WERI-Rb-1 (cell line): ENCODE measurements at regions not wholly inside any gene's neighbourhood (a gene's known extent, or its start where the extent isn't known, plus 50 kb on each side); places are given as distances from the start of the nearest gene placed in this dataset.

Source experiments
- DNase-seq: peaks from one replicate; pipeline ENCODE4 v3.0.0-alpha.2; 2020
- H3K27ac ChIP-seq: fragments of 250-450 bp; sonication (Bioruptor Pico); 2 replicates; pipeline ENCODE4 v1.5.1; 2020; ENCODE audit warnings: mild to moderate bottlenecking, moderate library complexity
- H3K27me3 ChIP-seq: fragments of 250-450 bp; sonication (Bioruptor Pico); 2 replicates; pipeline ENCODE4 v1.5.1; 2021; ENCODE audit warnings: mild to moderate bottlenecking, low read depth, moderate library complexity; ENCODE audit not compliant: insufficient read depth, severe bottlenecking
- H3K36me3 ChIP-seq: fragments of 250-450 bp; sonication (Bioruptor Pico); 2 replicates; pipeline ENCODE4 v1.5.1; 2020; ENCODE audit warnings: mild to moderate bottlenecking, moderate library complexity
- H3K4me3 ChIP-seq: 2 replicates; pipeline ENCODE4 v1.5.1; 2011; ENCODE audit warnings: low read depth, mild to moderate bottlenecking, control low read depth, low read length
- H3K9me3 ChIP-seq: fragments of 250-450 bp; sonication (Bioruptor Pico); 2 replicates; pipeline ENCODE4 v1.5.1; 2021; ENCODE audit warnings: mild to moderate bottlenecking, moderate library complexity; ENCODE audit not compliant: severe bottlenecking
- CTCF ChIP-seq: IDR thresholded peaks from 2 replicates; pipeline ENCODE4 v1.5.1; 2011; ENCODE audit warnings: low read depth, mild to moderate bottlenecking, control low read depth, inconsistent platforms, low read length

- Histone ChIP-seq H3K27ac (no peak overlapping the region), H3K36me3 (no peaks in the 10 kb centered on the region), H3K9me3 (no peaks in the 10 kb centered on the region), H3K4me3 (no peak overlapping the region), H3K27me3 (peaks cover 4% of the 10 kb centered on the region)
- no peak for TF ChIP-seq CTCF
- no peak for DNase-seq
These were observed 214.2 kb upstream of the NPY start for GRCh38 chr7:24069751-24070150.

DNA sequence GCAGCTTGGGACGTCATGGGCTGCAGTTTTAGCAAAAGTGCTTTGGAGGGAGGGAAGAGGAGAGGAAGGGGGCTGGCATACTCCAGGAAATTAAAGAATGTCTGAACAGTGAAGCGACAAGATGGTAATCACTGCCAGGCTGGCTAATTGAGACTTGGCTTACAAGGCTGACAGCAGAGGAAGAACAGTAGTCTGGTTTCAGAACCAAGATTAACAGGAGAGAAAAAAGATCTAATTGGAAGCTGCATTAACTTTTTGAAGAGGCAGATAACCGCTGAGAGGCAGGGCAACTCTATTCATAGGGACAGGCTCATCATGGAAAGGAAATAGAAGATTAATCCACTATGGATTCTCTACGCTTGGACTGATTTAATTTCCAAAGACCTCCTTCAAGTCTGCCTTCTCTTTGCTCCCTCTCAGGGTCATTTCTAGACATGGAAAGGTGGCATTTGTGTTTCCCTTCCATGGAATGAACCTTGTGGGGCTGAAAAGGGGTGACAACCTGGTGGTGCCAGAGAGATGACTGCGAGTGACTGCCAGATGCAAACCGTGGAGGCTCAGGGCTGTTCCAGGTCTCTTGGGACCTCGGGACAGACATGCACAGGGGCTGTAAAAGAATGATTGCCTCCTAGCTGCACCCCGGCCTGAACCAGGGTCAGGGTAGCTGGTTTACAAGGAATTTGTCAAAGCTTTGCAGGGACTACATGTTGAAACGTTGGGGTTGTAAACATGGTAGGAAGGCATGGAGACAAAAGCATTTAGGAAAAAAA, 210.2 kb upstream of the NPY start:
- peaks cover 6% of the 10 kb centered on the region for H3K27me3 ChIP-seq
- no peak overlapping the region for H3K4me3 ChIP-seq
- no peak for DNase-seq
- no peaks in the 10 kb centered on the region for H3K36me3 ChIP-seq
- no peak overlapping the region for H3K27ac ChIP-seq
- H3K9me3 ChIP-seq, result no peaks in the 10 kb centered on the region
- no peak for TF ChIP-seq CTCF

DNA sequence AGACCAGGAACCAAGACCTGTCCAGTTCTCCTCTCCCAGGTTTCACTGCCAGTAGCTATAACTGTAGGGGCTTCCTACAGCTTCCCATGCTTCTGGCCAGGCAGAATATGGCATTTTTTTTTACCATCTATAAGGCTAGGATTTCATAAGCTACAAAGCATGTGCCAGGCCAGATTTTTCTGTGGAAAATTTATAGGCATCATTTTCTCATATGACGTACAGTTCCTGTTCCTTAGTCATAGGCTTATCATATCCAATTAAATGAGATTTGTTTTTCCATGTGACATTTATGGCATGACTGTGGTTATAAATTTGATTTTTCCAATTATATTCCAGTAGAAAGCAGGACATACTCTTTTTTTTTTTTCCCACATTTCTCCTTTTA, 208.6 kb upstream of the NPY start:
- Histone ChIP-seq H3K4me3 (no peak overlapping the region), H3K27ac (no peak overlapping the region)
- DNase-seq, result no peak

DNA sequence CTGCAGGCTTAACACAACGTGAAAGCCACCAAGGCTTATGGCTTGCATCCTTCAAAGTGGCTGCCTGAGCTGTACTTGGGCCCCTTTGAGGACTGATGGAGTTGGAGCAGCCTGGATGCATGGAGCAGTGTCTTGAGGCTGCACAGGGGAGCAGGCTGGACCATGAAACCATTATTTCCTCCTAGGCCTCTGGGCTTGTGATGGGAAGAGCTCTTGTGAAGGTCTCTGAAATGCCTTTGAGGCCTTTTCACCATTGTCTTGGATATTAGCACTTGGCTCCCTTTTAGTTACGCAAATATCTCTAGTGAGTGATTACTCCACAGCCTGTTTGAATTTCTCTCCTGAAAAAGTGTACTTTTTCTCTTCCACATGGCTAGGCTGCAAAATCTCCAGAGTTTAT, 201.2 kb upstream of the NPY start:
- no peak overlapping the region for H3K27ac ChIP-seq
- no peaks in the 10 kb centered on the region for H3K36me3 ChIP-seq
- TF ChIP-seq CTCF, result no peak
- no peak overlapping the region for H3K4me3 ChIP-seq
- DNase-seq, result no peak
- H3K27me3 ChIP-seq, result peaks cover 3% of the 10 kb centered on the region
- H3K9me3 ChIP-seq, result peaks cover 4% of the 10 kb centered on the region

More for the DNA sequence above, 208.6 kb upstream of the NPY start:
- TF ChIP-seq CTCF, result no peak
- H3K36me3 ChIP-seq, result no peaks in the 10 kb centered on the region
- H3K27me3 ChIP-seq, result peaks cover 3% of the 10 kb centered on the region
- no peaks in the 10 kb centered on the region for H3K9me3 ChIP-seq

DNA sequence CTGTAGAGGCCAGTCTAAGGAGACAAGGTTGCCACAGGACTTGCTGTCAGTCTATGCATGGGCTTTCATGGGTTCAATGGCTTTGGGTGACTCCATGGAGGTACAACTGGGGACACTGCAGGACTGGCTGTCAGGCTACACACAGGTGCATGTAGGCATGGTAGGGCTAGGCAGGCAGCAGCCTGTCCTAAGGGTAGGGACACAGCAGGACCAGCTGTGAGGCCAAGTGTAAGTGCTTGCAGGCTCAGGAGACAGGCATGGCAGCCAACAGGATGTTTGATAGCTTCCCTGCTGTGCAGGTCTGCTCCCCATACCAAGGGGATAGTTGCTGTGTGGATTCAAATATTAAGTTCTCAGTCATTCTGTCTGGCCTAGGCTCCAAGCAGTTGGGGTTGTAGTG, 181.0 kb upstream of the NPY start:
- Histone ChIP-seq H3K27ac (no peak overlapping the region), H3K36me3 (no peaks in the 10 kb centered on the region), H3K9me3 (no peaks in the 10 kb centered on the region), H3K4me3 (no peak overlapping the region), H3K27me3 (peaks cover 3% of the 10 kb centered on the region)
- DNase-seq, result no peak
- TF ChIP-seq CTCF, result no peak

- TF ChIP-seq CTCF, result no peak
- H3K4me3 ChIP-seq, result no peak overlapping the region
- no peak for DNase-seq
- H3K36me3 ChIP-seq, result no peaks in the 10 kb centered on the region
- H3K9me3 ChIP-seq, result no peaks in the 10 kb centered on the region
- peaks cover 3% of the 10 kb centered on the region for H3K27me3 ChIP-seq
- no peak overlapping the region for H3K27ac ChIP-seq
These were observed 175.0 kb upstream of the NPY start for GRCh38 chr7:24108906-24109376.
